Keratinocyte (primary cell): ENCODE measurements at regions not wholly inside any gene's neighbourhood (a gene's known extent, or its start where the extent isn't known, plus 50 kb on each side); places are given as distances from the start of the nearest gene placed in this dataset.

ENCODE experiments used
- EZH2 ChIP-seq: IDR thresholded peaks from one replicate; pipeline ENCODE4 v1.6.1; 2012; ENCODE audit warnings: inconsistent platforms, mild to moderate bottlenecking, low read length, moderate library complexity
- TF ChIP-seq, protein P1 (sequence below), 3 experiments: IDR thresholded peaks in 1 of 3; conservative IDR thresholded peaks in 1 of 3; optimal IDR thresholded peaks in 1 of 3; 2 replicates in 2 of 3; 3 replicates in 1 of 3; pipeline versions ENCODE3 to v1.5.1; 2011; ENCODE audit warnings: low read length in 3 of 3, mild to moderate bottlenecking in 3 of 3, moderate library complexity in 2 of 3, control low read depth in 1 of 3, inconsistent platforms in 1 of 3; ENCODE audit not compliant: insufficient read depth in 2 of 3; ENCODE audit errors: extremely low read depth in 1 of 3

DNA sequence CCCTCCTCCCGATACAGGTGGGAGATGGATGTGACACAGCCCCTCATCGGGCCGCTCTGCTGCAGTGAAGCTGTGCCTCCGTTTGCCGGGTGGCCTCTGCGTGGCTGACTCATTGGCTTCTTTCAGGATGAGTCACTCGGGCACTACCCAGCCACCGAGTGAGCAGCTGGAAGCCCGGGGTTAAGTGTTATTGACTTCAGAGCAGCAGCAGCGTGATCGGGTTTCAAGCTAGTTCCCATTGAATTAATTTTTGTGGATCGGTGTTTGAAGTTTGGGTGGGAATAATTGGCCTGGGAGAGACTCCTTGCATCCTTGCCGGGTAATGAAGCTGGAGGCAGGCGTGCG, 266.4 kb upstream of the IRX4 start:
- TF ChIP-seq, protein P1, sequence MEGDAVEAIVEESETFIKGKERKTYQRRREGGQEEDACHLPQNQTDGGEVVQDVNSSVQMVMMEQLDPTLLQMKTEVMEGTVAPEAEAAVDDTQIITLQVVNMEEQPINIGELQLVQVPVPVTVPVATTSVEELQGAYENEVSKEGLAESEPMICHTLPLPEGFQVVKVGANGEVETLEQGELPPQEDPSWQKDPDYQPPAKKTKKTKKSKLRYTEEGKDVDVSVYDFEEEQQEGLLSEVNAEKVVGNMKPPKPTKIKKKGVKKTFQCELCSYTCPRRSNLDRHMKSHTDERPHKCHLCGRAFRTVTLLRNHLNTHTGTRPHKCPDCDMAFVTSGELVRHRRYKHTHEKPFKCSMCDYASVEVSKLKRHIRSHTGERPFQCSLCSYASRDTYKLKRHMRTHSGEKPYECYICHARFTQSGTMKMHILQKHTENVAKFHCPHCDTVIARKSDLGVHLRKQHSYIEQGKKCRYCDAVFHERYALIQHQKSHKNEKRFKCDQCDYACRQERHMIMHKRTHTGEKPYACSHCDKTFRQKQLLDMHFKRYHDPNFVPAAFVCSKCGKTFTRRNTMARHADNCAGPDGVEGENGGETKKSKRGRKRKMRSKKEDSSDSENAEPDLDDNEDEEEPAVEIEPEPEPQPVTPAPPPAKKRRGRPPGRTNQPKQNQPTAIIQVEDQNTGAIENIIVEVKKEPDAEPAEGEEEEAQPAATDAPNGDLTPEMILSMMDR (optimal IDR thresholded peaks at IDR 0.05 in 1 of 3, IDR thresholded peaks at IDR 0.05 in 1 of 3, conservative IDR thresholded peaks at IDR 0.05 in 1 of 3; ENCODE audit: extremely low read depth in 1 of 3, insufficient read depth in 2 of 3, low read length in 3 of 3), result no peak
- TF ChIP-seq EZH2, result no peak
